Activated CD8-positive, alpha-beta T cell treated with anti-CD3 and anti-CD28 coated beads for 36 hours (primary cell): ENCODE measurements at regions not wholly inside any gene's neighbourhood (a gene's known extent, or its start where the extent isn't known, plus 50 kb on each side); places are given as distances from the start of the nearest gene placed in this dataset.

Source experiments
- ATAC-seq: fragments of 200-7000 bp; cut with Tn5 transposase; one replicate; pipeline ENCODE4 v1.10.0; 2021; ENCODE audit warnings: mild to moderate bottlenecking, moderate library complexity
- CTCF ChIA-PET: fragments of 350-600 bp; sonication (Branson Sonifier 250); formaldehyde crosslinking; loops from one replicate; lab custom pipeline; 2021; ENCODE audit warnings: antibody characterized with exemption; lab: Charles Lee
- POLR2A ChIA-PET: fragments of 350-600 bp; sonication (Branson Sonifier 250); formaldehyde crosslinking; loops from one replicate; lab custom pipeline; 2021; ENCODE audit warnings: antibody characterized with exemption; lab: Charles Lee
- DNase-seq: peaks from one replicate; pipeline ENCODE4 v3.0.0-alpha.2; 2020
- H3K27ac Mint-ChIP-seq: one replicate; pipeline ENCODE4 v1.8.0; 2021; ENCODE audit warnings: mild to moderate bottlenecking, mixed read lengths
- H3K27me3 Mint-ChIP-seq: one replicate; pipeline ENCODE4 v1.8.0; 2021; ENCODE audit warnings: mixed read lengths
- H3K36me3 Mint-ChIP-seq: one replicate; pipeline ENCODE4 v1.8.0; 2021; ENCODE audit warnings: low read depth, mixed read lengths
- H3K4me1 Mint-ChIP-seq: one replicate; pipeline ENCODE4 v1.8.0; 2021; ENCODE audit warnings: low read depth, mixed read lengths
- H3K4me3 Mint-ChIP-seq: one replicate; pipeline ENCODE4 v1.8.0; 2021; ENCODE audit warnings: mild to moderate bottlenecking, moderate library complexity, mixed read lengths
- H3K9me3 Mint-ChIP-seq: one replicate; pipeline ENCODE4 v1.8.0; 2021; ENCODE audit warnings: mixed read lengths
- intact Hi-C: fragments of 100-400 bp; cut with micrococcal nuclease; formaldehyde crosslinking; loops from one replicate; pipeline ENCODE4 v1.10.0; 2022
- TF ChIP-seq, protein P1 (sequence below): fragments of 200-600 bp; IDR thresholded peaks from one replicate; pipeline ENCODE4 v1.8.0; 2022; ENCODE audit warnings: antibody characterized with exemption, mild to moderate bottlenecking

DNA sequence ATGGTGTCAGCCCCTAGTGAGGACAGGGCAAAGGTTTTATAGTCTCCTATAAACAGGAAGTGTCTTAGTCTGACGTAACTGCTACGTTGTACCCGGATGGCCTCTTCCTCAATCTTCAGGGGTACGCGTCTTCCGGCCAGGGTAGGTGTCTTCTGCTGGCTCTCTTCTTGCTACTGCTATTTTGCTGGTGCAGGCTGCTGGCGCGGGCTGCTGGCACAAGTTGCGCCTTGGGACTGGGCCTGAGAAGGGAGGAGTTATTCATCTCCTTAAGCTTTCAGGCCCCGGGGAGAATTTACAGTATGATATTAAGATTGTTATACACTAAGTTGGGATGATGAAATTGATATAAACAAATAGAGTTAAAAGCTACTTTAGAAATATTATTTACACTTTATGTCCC, 74.4 kb downstream of the HDGFL1 start:
- ChIA-PET CTCF (no interaction called here), POLR2A (no interaction called here)
- TF ChIP-seq, protein P1, sequence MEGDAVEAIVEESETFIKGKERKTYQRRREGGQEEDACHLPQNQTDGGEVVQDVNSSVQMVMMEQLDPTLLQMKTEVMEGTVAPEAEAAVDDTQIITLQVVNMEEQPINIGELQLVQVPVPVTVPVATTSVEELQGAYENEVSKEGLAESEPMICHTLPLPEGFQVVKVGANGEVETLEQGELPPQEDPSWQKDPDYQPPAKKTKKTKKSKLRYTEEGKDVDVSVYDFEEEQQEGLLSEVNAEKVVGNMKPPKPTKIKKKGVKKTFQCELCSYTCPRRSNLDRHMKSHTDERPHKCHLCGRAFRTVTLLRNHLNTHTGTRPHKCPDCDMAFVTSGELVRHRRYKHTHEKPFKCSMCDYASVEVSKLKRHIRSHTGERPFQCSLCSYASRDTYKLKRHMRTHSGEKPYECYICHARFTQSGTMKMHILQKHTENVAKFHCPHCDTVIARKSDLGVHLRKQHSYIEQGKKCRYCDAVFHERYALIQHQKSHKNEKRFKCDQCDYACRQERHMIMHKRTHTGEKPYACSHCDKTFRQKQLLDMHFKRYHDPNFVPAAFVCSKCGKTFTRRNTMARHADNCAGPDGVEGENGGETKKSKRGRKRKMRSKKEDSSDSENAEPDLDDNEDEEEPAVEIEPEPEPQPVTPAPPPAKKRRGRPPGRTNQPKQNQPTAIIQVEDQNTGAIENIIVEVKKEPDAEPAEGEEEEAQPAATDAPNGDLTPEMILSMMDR, result no peak
- Mint-ChIP-seq H3K27me3 (no peaks in the 10 kb centered on the region), H3K4me1 (no peaks in the 10 kb centered on the region), H3K9me3 (no peaks in the 10 kb centered on the region), H3K36me3 (no peaks in the 10 kb centered on the region), H3K27ac (no peak overlapping the region), H3K4me3 (no peak overlapping the region)
- no peak for DNase-seq
- intact Hi-C loops, result no loop called here
- ATAC-seq, result no peak

DNA sequence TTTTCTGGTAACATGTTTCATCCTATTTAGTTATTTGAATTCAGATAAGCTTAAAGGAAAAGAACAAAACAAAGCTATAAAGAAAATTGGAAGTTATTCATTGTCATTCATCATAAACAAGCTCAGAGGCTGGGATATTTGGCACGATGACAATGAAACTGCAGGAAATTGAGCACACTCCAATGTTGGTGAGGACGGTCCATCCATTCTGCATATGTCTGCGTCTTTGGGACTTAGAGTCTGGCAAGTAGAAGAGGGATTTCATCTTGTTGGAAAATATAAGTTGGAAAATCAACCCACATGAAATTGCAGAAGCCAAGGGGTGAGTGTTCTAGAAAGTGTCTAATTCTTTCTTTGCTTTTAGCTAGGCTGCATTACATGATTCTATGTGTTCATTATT, 78.4 kb downstream of the HDGFL1 start:
- DNase-seq (no peak), ATAC-seq (no peak)
- no peak overlapping the region for H3K4me3 Mint-ChIP-seq
- ChIA-PET POLR2A (interaction anchor here (0.6 kb wide), 1 partner anchor 1729 kb away, joined by 3 read pairs; no protein-coding TSS in a partner anchor), CTCF (no interaction called here)
- H3K9me3 Mint-ChIP-seq, result no peaks in the 10 kb centered on the region
- H3K27me3 Mint-ChIP-seq, result no peaks in the 10 kb centered on the region
- no peaks in the 10 kb centered on the region for H3K4me1 Mint-ChIP-seq
- H3K36me3 Mint-ChIP-seq, result no peaks in the 10 kb centered on the region
- TF ChIP-seq, protein P1, result no peak
- no peak overlapping the region for H3K27ac Mint-ChIP-seq
- intact Hi-C loops, result no loop called here

DNA sequence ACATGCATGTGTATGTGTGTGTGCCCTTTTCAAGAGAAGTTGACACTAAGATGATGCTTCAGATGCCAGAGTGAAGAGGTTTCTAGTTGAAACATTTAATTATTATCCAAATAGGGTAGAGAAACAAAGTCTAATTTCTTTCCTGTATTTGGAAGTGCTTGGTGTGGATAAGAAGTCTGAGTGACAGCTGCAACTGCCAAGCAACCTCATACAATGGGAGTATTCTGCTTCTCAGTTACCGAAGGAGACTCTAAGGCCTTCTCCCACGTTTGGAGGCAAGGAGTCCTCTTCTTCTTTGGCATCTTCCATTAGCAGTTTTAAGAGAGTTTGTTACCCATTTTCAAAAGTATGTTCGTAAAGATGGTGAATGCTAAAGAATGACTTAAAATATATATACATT, 82.4 kb downstream of the HDGFL1 start:
- H3K27ac Mint-ChIP-seq, result no peak overlapping the region
- no peaks in the 10 kb centered on the region for H3K4me1 Mint-ChIP-seq
- ChIA-PET CTCF (no interaction called here), POLR2A (no interaction called here)
- no peak for ATAC-seq
- no peak for DNase-seq
- H3K9me3 Mint-ChIP-seq, result no peaks in the 10 kb centered on the region
- TF ChIP-seq, protein P1, result no peak
- H3K4me3 Mint-ChIP-seq, result no peak overlapping the region
- intact Hi-C loops, result no loop called here
- H3K36me3 Mint-ChIP-seq, result no peaks in the 10 kb centered on the region
- no peaks in the 10 kb centered on the region for H3K27me3 Mint-ChIP-seq

DNA sequence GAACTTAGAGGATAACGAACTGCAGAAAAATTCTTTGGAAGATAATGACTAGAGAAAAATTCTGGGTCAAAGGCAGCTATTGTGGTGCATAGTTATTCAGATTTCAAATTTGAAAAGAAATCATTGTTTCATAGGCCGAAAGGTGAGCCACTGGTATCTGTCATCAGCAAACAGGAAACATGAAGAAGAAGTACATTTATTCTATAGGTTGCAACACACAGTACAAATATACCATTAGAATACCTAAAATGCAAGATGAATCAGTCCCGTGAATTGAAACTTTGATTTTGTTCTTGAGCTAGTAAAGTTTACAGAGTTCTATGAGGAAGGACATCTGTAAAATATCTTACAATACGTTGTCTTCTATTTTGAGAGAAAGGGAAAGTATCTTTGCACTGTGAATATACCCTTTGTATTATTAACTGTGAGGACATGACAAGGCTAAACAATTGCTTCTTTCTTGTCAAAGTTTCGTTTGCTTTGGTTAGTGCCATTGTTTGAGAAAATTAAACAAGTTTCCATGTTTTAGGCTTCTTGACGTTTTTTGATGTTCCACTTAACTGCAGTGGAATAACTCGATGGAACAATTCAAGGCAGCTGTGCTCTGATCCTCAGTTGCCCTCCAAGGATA, 84.7 kb downstream of the HDGFL1 start:
- H3K27ac Mint-ChIP-seq, result no peak overlapping the region
- no peak for ATAC-seq
- TF ChIP-seq, protein P1, result no peak
- no peaks in the 10 kb centered on the region for H3K27me3 Mint-ChIP-seq
- CTCF ChIA-PET, result no interaction called here
- H3K36me3 Mint-ChIP-seq, result no peaks in the 10 kb centered on the region
- no peaks in the 10 kb centered on the region for H3K9me3 Mint-ChIP-seq
- intact Hi-C loops, result no loop called here
- POLR2A ChIA-PET, result no interaction called here
- H3K4me3 Mint-ChIP-seq, result no peak overlapping the region
- no peaks in the 10 kb centered on the region for H3K4me1 Mint-ChIP-seq
- no peak for DNase-seq

DNA sequence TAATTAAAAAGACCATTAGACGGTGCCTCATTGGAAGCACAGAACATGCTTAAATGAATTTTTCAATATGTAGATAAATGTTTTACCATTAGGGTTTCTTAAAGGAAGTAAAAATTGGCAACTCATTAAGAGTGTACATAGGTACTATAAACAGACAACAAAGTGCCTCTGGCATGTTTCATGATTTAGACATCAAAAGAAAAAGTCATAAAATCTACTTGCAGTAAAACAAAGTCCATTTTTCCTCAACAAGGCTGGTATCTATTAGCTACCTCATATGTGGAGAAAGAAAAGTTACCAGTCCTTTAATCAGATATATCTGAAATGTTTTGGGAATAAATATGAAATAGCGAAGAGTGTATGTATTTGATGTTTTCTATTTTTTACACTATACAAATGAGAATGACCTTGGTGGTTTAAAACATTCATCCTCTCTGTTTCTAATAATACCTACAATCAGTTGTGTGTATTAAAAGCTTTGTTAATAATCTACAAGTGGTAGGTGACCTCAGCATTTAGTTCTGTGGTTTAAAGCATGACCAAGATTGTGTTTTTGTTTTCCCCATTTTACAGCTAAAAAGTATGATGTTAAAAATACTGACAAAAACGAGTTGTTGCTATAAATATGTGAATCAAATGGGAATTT, 87.5 kb downstream of the HDGFL1 start:
- POLR2A ChIA-PET, result no interaction called here
- CTCF ChIA-PET, result no interaction called here
- Mint-ChIP-seq H3K27me3 (no peaks in the 10 kb centered on the region), H3K4me3 (no peak overlapping the region), H3K4me1 (no peaks in the 10 kb centered on the region), H3K27ac (no peak overlapping the region), H3K36me3 (no peaks in the 10 kb centered on the region), H3K9me3 (no peaks in the 10 kb centered on the region)
- no peak for DNase-seq
- TF ChIP-seq, protein P1, result no peak
- intact Hi-C loops, result no loop called here
- ATAC-seq, result no peak
